WTC11 (cell line): ENCODE measurements at regions not wholly inside any gene's neighbourhood (a gene's known extent, or its start where the extent isn't known, plus 50 kb on each side); places are given as distances from the start of the nearest gene placed in this dataset.

ENCODE experiments used
- ATAC-seq: fragments of 200-7000 bp; cut with Tn5 transposase; 2 replicates; pipeline ENCODE4 v1.10.0; 2021; ENCODE audit warnings: mild to moderate bottlenecking, moderate library complexity
- CTCF ChIA-PET: fragments of 300-600 bp; sonication (Branson Sonifier 250); formaldehyde crosslinking; loops from one replicate; lab custom pipeline; 2021; ENCODE audit warnings: antibody characterized with exemption; lab: Charles Lee
- POLR2A ChIA-PET: fragments of 350-600 bp; sonication (Branson Sonifier 250); formaldehyde crosslinking; loops from one replicate; lab custom pipeline; 2021; ENCODE audit warnings: antibody characterized with exemption; lab: Charles Lee
- DNase-seq: peaks from one replicate; pipeline ENCODE4 v3.0.0; 2021; ENCODE audit warnings: low spot score
- H3K27ac Mint-ChIP-seq: 2 replicates; pipeline ENCODE4 v1.8.0; 2021; ENCODE audit warnings: mixed read lengths
- H3K27me3 Mint-ChIP-seq: 2 replicates; pipeline ENCODE4 v1.8.0; 2021; ENCODE audit warnings: low read depth, mild to moderate bottlenecking, moderate library complexity, mixed read lengths
- H3K36me3 Mint-ChIP-seq: 2 replicates; pipeline ENCODE4 v1.8.0; 2021; ENCODE audit warnings: mixed read lengths
- H3K4me1 Mint-ChIP-seq: 2 replicates; pipeline ENCODE4 v1.8.0; 2022; ENCODE audit warnings: mixed read lengths
- H3K4me3 Mint-ChIP-seq: 2 replicates; pipeline ENCODE4 v1.8.0; 2021; ENCODE audit warnings: mild to moderate bottlenecking, moderate library complexity, mixed read lengths
- H3K9me3 Mint-ChIP-seq: 2 replicates; pipeline ENCODE4 v1.8.0; 2021; ENCODE audit warnings: mixed read lengths
- AR ChIP-seq: fragments of 250-450 bp; sonication (Bioruptor Pico); IDR thresholded peaks from 2 replicates; pipeline ENCODE4 v1.9.0; 2021; ENCODE audit warnings: mild to moderate bottlenecking
- ATF6 ChIP-seq: sonication (generic); formaldehyde crosslinking; IDR thresholded peaks from 2 replicates; pipeline ENCODE4 v1.8.1; 2023; ENCODE audit warnings: mild to moderate bottlenecking, missing genetic modification reagents
- CBFB ChIP-seq: sonication (generic); formaldehyde crosslinking; IDR thresholded peaks from 2 replicates; pipeline ENCODE4 v1.8.1; 2022; ENCODE audit warnings: mild to moderate bottlenecking, low read depth, missing genetic modification reagents
- CREB1 ChIP-seq: sonication (generic); formaldehyde crosslinking; IDR thresholded peaks from 2 replicates; pipeline ENCODE4 v1.8.0; 2023; ENCODE audit warnings: mild to moderate bottlenecking, missing genetic modification reagents
- ELF4 ChIP-seq: sonication (generic); formaldehyde crosslinking; IDR thresholded peaks from 2 replicates; pipeline ENCODE4 v1.8.1; 2022; ENCODE audit warnings: low read depth, mild to moderate bottlenecking, moderate library complexity, missing genetic modification reagents
- FOXK1 ChIP-seq: sonication (generic); formaldehyde crosslinking; IDR thresholded peaks from 2 replicates; pipeline ENCODE4 v1.8.0; 2022; ENCODE audit warnings: mild to moderate bottlenecking, moderate library complexity, missing genetic modification reagents
- GTF2I ChIP-seq: fragments of 250-450 bp; sonication (Bioruptor Pico); conservative IDR thresholded peaks from 2 replicates; pipeline ENCODE4 v1.4.0; 2021; ENCODE audit warnings: mild to moderate bottlenecking
- NFE2L1 ChIP-seq: sonication (generic); formaldehyde crosslinking; IDR thresholded peaks from 2 replicates; pipeline ENCODE4 v1.8.1; 2023; ENCODE audit warnings: missing genetic modification reagents
- NFYB ChIP-seq: sonication (generic); formaldehyde crosslinking; conservative IDR thresholded peaks from 2 replicates; pipeline ENCODE4 v1.8.0; 2022; ENCODE audit warnings: low read depth, missing genetic modification reagents
- SMAD3 ChIP-seq: sonication (generic); formaldehyde crosslinking; IDR thresholded peaks from 2 replicates; pipeline ENCODE4 v1.8.0; 2022; ENCODE audit warnings: missing genetic modification reagents, mild to moderate bottlenecking, borderline replicate concordance
- USF2 ChIP-seq: sonication (generic); formaldehyde crosslinking; IDR thresholded peaks from 2 replicates; pipeline ENCODE4 v1.8.1; 2023; ENCODE audit warnings: mild to moderate bottlenecking, missing genetic modification reagents, moderate library complexity
- ZBTB21 ChIP-seq: sonication (generic); formaldehyde crosslinking; IDR thresholded peaks from 2 replicates; pipeline ENCODE4 v1.8.1; 2023; ENCODE audit warnings: mild to moderate bottlenecking, missing genetic modification reagents, borderline replicate concordance
- ZBTB43 ChIP-seq: sonication (generic); formaldehyde crosslinking; IDR thresholded peaks from 2 replicates; pipeline ENCODE4 v1.8.1; 2023; ENCODE audit warnings: mild to moderate bottlenecking, missing genetic modification reagents
- ZNF671 ChIP-seq: fragments of 250-450 bp; sonication (Bioruptor Pico); IDR thresholded peaks from 2 replicates; pipeline ENCODE4 v1.8.0; 2021; ENCODE audit warnings: mild to moderate bottlenecking
- ZSCAN18 ChIP-seq: fragments of 250-450 bp; sonication (Bioruptor Pico); IDR thresholded peaks from 2 replicates; pipeline ENCODE4 v2.1.2; 2022; ENCODE audit warnings: mild to moderate bottlenecking, moderate library complexity
- TF ChIP-seq, protein P1 (sequence below): fragments of 250-450 bp; sonication (Bioruptor Pico); IDR thresholded peaks from 2 replicates; pipeline ENCODE4 v1.9.0; 2021; ENCODE audit warnings: mild to moderate bottlenecking, borderline replicate concordance
- TF ChIP-seq, protein P2 (sequence below): sonication (generic); formaldehyde crosslinking; IDR thresholded peaks from 2 replicates; pipeline ENCODE4 v1.8.0; 2022; ENCODE audit warnings: mild to moderate bottlenecking, missing genetic modification reagents

GRCh38 chr20:23157734-23158133 is 71.6 kb upstream of the CD93 start:
- ATAC-seq: no peak
- H3K9me3 Mint-ChIP-seq: no peaks in the 10 kb centered on the region
- TF ChIP-seq ZNF671 (CRISPR knock-in tag) (no peak), ELF4 (CRISPR knock-in tag) (no peak), CBFB (CRISPR knock-in tag) (no peak), FOXK1 (no peak)
- no peak overlapping the region for H3K27ac Mint-ChIP-seq
- H3K27me3 Mint-ChIP-seq: no peaks in the 10 kb centered on the region
- POLR2A ChIA-PET: no interaction called here
- no peaks in the 10 kb centered on the region for H3K36me3 Mint-ChIP-seq
- H3K4me3 Mint-ChIP-seq: no peak overlapping the region
- peaks cover 30% of the 10 kb centered on the region for H3K4me1 Mint-ChIP-seq
- no peak for DNase-seq
- CTCF ChIA-PET: interaction anchor here (1.2 to 1.4 kb wide), 2 partner anchors 44 to 96 kb away, joined by 4 read pairs; no protein-coding TSS in a partner anchor

GRCh38 chr20:23156842-23157423 is 70.8 kb upstream of the CD93 start:
- Mint-ChIP-seq H3K4me3 (no peak overlapping the region), H3K9me3 (no peaks in the 10 kb centered on the region), H3K4me1 (peaks cover 30% of the 10 kb centered on the region), H3K36me3 (no peaks in the 10 kb centered on the region), H3K27me3 (no peaks in the 10 kb centered on the region), H3K27ac (no peak overlapping the region)
- CTCF ChIA-PET: no interaction called here
- DNase-seq (no peak), ATAC-seq (no peak)
- POLR2A ChIA-PET: no interaction called here
- TF ChIP-seq, protein P1, sequence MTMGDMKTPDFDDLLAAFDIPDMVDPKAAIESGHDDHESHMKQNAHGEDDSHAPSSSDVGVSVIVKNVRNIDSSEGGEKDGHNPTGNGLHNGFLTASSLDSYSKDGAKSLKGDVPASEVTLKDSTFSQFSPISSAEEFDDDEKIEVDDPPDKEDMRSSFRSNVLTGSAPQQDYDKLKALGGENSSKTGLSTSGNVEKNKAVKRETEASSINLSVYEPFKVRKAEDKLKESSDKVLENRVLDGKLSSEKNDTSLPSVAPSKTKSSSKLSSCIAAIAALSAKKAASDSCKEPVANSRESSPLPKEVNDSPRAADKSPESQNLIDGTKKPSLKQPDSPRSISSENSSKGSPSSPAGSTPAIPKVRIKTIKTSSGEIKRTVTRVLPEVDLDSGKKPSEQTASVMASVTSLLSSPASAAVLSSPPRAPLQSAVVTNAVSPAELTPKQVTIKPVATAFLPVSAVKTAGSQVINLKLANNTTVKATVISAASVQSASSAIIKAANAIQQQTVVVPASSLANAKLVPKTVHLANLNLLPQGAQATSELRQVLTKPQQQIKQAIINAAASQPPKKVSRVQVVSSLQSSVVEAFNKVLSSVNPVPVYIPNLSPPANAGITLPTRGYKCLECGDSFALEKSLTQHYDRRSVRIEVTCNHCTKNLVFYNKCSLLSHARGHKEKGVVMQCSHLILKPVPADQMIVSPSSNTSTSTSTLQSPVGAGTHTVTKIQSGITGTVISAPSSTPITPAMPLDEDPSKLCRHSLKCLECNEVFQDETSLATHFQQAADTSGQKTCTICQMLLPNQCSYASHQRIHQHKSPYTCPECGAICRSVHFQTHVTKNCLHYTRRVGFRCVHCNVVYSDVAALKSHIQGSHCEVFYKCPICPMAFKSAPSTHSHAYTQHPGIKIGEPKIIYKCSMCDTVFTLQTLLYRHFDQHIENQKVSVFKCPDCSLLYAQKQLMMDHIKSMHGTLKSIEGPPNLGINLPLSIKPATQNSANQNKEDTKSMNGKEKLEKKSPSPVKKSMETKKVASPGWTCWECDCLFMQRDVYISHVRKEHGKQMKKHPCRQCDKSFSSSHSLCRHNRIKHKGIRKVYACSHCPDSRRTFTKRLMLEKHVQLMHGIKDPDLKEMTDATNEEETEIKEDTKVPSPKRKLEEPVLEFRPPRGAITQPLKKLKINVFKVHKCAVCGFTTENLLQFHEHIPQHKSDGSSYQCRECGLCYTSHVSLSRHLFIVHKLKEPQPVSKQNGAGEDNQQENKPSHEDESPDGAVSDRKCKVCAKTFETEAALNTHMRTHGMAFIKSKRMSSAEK (CRISPR knock-in tag): no peak
- no peak for TF ChIP-seq ZBTB21 (CRISPR knock-in tag)
- no peak for TF ChIP-seq GTF2I (CRISPR knock-in tag)
- no peak for TF ChIP-seq NFE2L1 (CRISPR knock-in tag)
- no peak for TF ChIP-seq CREB1
- TF ChIP-seq NFYB: no peak
- no peak for TF ChIP-seq SMAD3 (CRISPR knock-in tag)
- no peak for TF ChIP-seq ATF6
- no peak for TF ChIP-seq CBFB (CRISPR knock-in tag)
- no peak for TF ChIP-seq ZBTB43 (CRISPR knock-in tag)
- TF ChIP-seq ZSCAN18: no peak
- no peak for TF ChIP-seq AR
- TF ChIP-seq, protein P2, sequence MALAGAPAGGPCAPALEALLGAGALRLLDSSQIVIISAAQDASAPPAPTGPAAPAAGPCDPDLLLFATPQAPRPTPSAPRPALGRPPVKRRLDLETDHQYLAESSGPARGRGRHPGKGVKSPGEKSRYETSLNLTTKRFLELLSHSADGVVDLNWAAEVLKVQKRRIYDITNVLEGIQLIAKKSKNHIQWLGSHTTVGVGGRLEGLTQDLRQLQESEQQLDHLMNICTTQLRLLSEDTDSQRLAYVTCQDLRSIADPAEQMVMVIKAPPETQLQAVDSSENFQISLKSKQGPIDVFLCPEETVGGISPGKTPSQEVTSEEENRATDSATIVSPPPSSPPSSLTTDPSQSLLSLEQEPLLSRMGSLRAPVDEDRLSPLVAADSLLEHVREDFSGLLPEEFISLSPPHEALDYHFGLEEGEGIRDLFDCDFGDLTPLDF: no peak
- TF ChIP-seq USF2: no peak
- TF ChIP-seq, all 79 proteins: peak for 0
